ENCODE measurements at regions not wholly inside any gene's neighbourhood (a gene's known extent, or its start where the extent isn't known, plus 50 kb on each side); places are given as distances from the start of the nearest gene placed in this dataset.

GRCh38 chr2:67802824-67803223 lies 260.0 kb downstream of the C1D start:
- no peak for DNase-seq (ENCODE audit: low read depth, low spot score)
- Histone ChIP-seq H3K4me1 (ENCODE audit: control insufficient read depth, extremely low read depth, insufficient read depth, low read length) (peaks cover 12% of the 10 kb centered on the region), H3K4me2 (ENCODE audit: insufficient read depth, low read length) (no peak overlapping the region), H3K4me3 (replicated peaks in 1 of 3; ENCODE audit: insufficient read depth in 1 of 3, low read depth in 1 of 3, low read length in 3 of 3) (no peak overlapping the region), H3K9ac (replicated peaks; ENCODE audit: extremely low read depth, insufficient read depth, low read length) (no peak overlapping the region), H3K27ac (ENCODE audit: insufficient read depth, low read depth, low read length) (no peak overlapping the region), H3K27me3 (ENCODE audit: control insufficient read depth in 2 of 2, insufficient read depth in 2 of 2, low read length in 2 of 2) (no peaks in the 10 kb centered on the region), H3K9me1 (replicated peaks; ENCODE audit: control insufficient read depth, extremely low read depth, insufficient read depth, low read length) (no peaks in the 10 kb centered on the region), H3K79me2 (ENCODE audit: control insufficient read depth, insufficient read depth, low read length) (no peaks in the 10 kb centered on the region), H2AFZ (ENCODE audit: low read depth, low read length) (no peak overlapping the region), H3K36me3 (ENCODE audit: control insufficient read depth in 2 of 2, extremely low read depth in 1 of 2, insufficient read depth in 2 of 2, low read length in 2 of 2) (no peaks in the 10 kb centered on the region), H3K9me3 (replicated peaks; ENCODE audit: control insufficient read depth, insufficient read depth, low read length) (no peaks in the 10 kb centered on the region), H4K20me1 (replicated peaks; ENCODE audit: control insufficient read depth, extremely low read depth, insufficient read depth, low read length) (no peaks in the 10 kb centered on the region)
- no peak for FAIRE-seq
- dilution Hi-C loops (cut with MboI; ENCODE audit: extremely low pct_ligation_motif_present, low sequenced_read_pairs) (no loop called here), intact Hi-C loops (cut with micrococcal nuclease) (no loop called here)
- TF ChIP-seq POLR2AphosphoS5 (IDR thresholded peaks at IDR 0.05; ENCODE audit: insufficient read depth, low read depth, low read length) (no peak), MYC (IDR thresholded peaks at IDR 0.05; ENCODE audit: low read depth, low read length) (no peak), JUN (IDR thresholded peaks at IDR 0.05; ENCODE audit: borderline replicate concordance, insufficient read depth, insufficient read length, low read depth) (no peak), EZH2 (IDR thresholded peaks at IDR 0.05; ENCODE audit: borderline replicate concordance, low read depth, low read length, severe bottlenecking) (no peak), GATA2 (IDR thresholded peaks at IDR 0.05; ENCODE audit: insufficient read depth, insufficient read length, low read depth, low read length) (no peak), FOS (IDR thresholded peaks at IDR 0.05; ENCODE audit: borderline replicate concordance, insufficient read depth, low read length) (no peak), POLR2A (IDR thresholded peaks at IDR 0.05; ENCODE audit: low read depth, low read length) (no peak)
- TF ChIP-seq, protein P1, sequence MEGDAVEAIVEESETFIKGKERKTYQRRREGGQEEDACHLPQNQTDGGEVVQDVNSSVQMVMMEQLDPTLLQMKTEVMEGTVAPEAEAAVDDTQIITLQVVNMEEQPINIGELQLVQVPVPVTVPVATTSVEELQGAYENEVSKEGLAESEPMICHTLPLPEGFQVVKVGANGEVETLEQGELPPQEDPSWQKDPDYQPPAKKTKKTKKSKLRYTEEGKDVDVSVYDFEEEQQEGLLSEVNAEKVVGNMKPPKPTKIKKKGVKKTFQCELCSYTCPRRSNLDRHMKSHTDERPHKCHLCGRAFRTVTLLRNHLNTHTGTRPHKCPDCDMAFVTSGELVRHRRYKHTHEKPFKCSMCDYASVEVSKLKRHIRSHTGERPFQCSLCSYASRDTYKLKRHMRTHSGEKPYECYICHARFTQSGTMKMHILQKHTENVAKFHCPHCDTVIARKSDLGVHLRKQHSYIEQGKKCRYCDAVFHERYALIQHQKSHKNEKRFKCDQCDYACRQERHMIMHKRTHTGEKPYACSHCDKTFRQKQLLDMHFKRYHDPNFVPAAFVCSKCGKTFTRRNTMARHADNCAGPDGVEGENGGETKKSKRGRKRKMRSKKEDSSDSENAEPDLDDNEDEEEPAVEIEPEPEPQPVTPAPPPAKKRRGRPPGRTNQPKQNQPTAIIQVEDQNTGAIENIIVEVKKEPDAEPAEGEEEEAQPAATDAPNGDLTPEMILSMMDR (IDR thresholded peaks at IDR 0.05; ENCODE audit: extremely low read depth in 1 of 2, insufficient read depth in 1 of 2, low read depth in 1 of 2, low read length in 2 of 2): no peak
- TF ChIP-seq, protein P2, sequence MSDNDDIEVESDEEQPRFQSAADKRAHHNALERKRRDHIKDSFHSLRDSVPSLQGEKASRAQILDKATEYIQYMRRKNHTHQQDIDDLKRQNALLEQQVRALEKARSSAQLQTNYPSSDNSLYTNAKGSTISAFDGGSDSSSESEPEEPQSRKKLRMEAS (IDR thresholded peaks at IDR 0.05; ENCODE audit: insufficient read depth, insufficient read length): no peak
- no TSS peak for BruUV-seq (replicated peaks)
- POLR2A ChIA-PET: interaction anchor here (0.6 to 0.7 kb wide), 2 partner anchors 38 to 1335 kb away, joined by 4 to 9 read pairs; no protein-coding TSS in a partner anchor
- CTCF ChIA-PET: no interaction called here
